ENCODE measurements at regions not wholly inside any gene's neighbourhood (a gene's known extent, or its start where the extent isn't known, plus 50 kb on each side); places are given as distances from the start of the nearest gene placed in this dataset.

GRCh38 chr14:101230161-101230850 is 326.8 kb upstream of the RTL1 start:
- Histone ChIP-seq H3K4me2 (ENCODE audit: insufficient read depth, low read length) (no peak overlapping the region), H3K27ac (ENCODE audit: low read length) (0 out of 2 replicates have a peak overlapping the region, but pooled peaks have one; percentile 12), H3K9me3 (ENCODE audit: insufficient read depth, low read length, severe bottlenecking) (no peaks in the 10 kb centered on the region), H3K36me3 (ENCODE audit: insufficient read depth, low read length) (no peaks in the 10 kb centered on the region), H3K4me1 (ENCODE audit: insufficient read depth, low read length) (peaks cover 54% of the 10 kb centered on the region), H2AFZ (ENCODE audit: low read depth, low read length) (no peak overlapping the region), H3K79me2 (ENCODE audit: insufficient read depth, low read length) (no peaks in the 10 kb centered on the region), H4K20me1 (ENCODE audit: insufficient read depth, low read length) (no peaks in the 10 kb centered on the region), H3K9ac (ENCODE audit: low read depth, low read length) (no peak overlapping the region), H3K27me3 (ENCODE audit: insufficient read depth, low read length, poor library complexity) (no peaks in the 10 kb centered on the region), H3K4me3 (ENCODE audit: low read depth in 1 of 2, low read length in 2 of 2) (no peak overlapping the region)
- ATAC-seq (ENCODE audit: insufficient read depth, low read depth) (no peak), DNase-seq (peak; percentile 2)
- TF ChIP-seq CTCF (IDR thresholded peaks at IDR 0.05; ENCODE audit: borderline replicate concordance, extremely low read depth, low read length, poor library complexity, severe bottlenecking) (no peak), EZH2 (IDR thresholded peaks at IDR 0.05; ENCODE audit: borderline replicate concordance, low read depth, low read length, severe bottlenecking) (no peak)

- H3K4me2 ChIP-seq (ENCODE audit: insufficient read depth, low read length) = no peak overlapping the region
- no peak for TF ChIP-seq EZH2 (IDR thresholded peaks at IDR 0.05; ENCODE audit: borderline replicate concordance, low read depth, low read length, severe bottlenecking)
- TF ChIP-seq CTCF (IDR thresholded peaks at IDR 0.05; ENCODE audit: borderline replicate concordance, extremely low read depth, low read length, poor library complexity, severe bottlenecking) = no peak
- ATAC-seq (ENCODE audit: insufficient read depth, low read depth) (no peak), DNase-seq (no peak)
- H3K79me2 ChIP-seq (ENCODE audit: insufficient read depth, low read length) = no peaks in the 10 kb centered on the region
- H3K36me3 ChIP-seq (ENCODE audit: insufficient read depth, low read length) = no peaks in the 10 kb centered on the region
- H4K20me1 ChIP-seq (ENCODE audit: insufficient read depth, low read length) = no peaks in the 10 kb centered on the region
- no peaks in the 10 kb centered on the region for H3K9me3 ChIP-seq (ENCODE audit: insufficient read depth, low read length, severe bottlenecking)
- H3K9ac ChIP-seq (ENCODE audit: low read depth, low read length) = no peak overlapping the region
- H3K27ac ChIP-seq (ENCODE audit: low read length) = no peak overlapping the region
- H3K4me1 ChIP-seq (ENCODE audit: insufficient read depth, low read length) = peaks cover 48% of the 10 kb centered on the region
- no peaks in the 10 kb centered on the region for H3K27me3 ChIP-seq (ENCODE audit: insufficient read depth, low read length, poor library complexity)
- H3K4me3 ChIP-seq (ENCODE audit: low read depth in 1 of 2, low read length in 2 of 2) = no peak overlapping the region
- H2AFZ ChIP-seq (ENCODE audit: low read depth, low read length) = no peak overlapping the region
These were observed 327.5 kb upstream of the RTL1 start for GRCh38 chr14:101230851-101231550.

- peaks cover 39% of the 10 kb centered on the region for H3K4me1 ChIP-seq (ENCODE audit: insufficient read depth, low read length)
- H4K20me1 ChIP-seq (ENCODE audit: insufficient read depth, low read length) = no peaks in the 10 kb centered on the region
- H3K27me3 ChIP-seq (ENCODE audit: insufficient read depth, low read length, poor library complexity) = no peaks in the 10 kb centered on the region
- 0 out of 2 replicates have a peak overlapping the region, but pooled peaks have one; percentile 4 for H3K27ac ChIP-seq (ENCODE audit: low read length)
- H3K79me2 ChIP-seq (ENCODE audit: insufficient read depth, low read length) = no peaks in the 10 kb centered on the region
- H3K9me3 ChIP-seq (ENCODE audit: insufficient read depth, low read length, severe bottlenecking) = no peaks in the 10 kb centered on the region
- H3K36me3 ChIP-seq (ENCODE audit: insufficient read depth, low read length) = no peaks in the 10 kb centered on the region
- H3K9ac ChIP-seq (ENCODE audit: low read depth, low read length) = no peak overlapping the region
- H3K4me3 ChIP-seq (ENCODE audit: low read depth in 1 of 2, low read length in 2 of 2) = no peak overlapping the region
- ATAC-seq (ENCODE audit: insufficient read depth, low read depth) (no peak), DNase-seq (no peak)
- H2AFZ ChIP-seq (ENCODE audit: low read depth, low read length) = no peak overlapping the region
- TF ChIP-seq CTCF (IDR thresholded peaks at IDR 0.05; ENCODE audit: borderline replicate concordance, extremely low read depth, low read length, poor library complexity, severe bottlenecking) (no peak), EZH2 (IDR thresholded peaks at IDR 0.05; ENCODE audit: borderline replicate concordance, low read depth, low read length, severe bottlenecking) (no peak)
- no peak overlapping the region for H3K4me2 ChIP-seq (ENCODE audit: insufficient read depth, low read length)
These were observed 328.3 kb upstream of the RTL1 start for GRCh38 chr14:101231828-101232227.
